Hepatocyte (in vitro differentiated cells): ENCODE measurements at regions not wholly inside any gene's neighbourhood (a gene's known extent, or its start where the extent isn't known, plus 50 kb on each side); places are given as distances from the start of the nearest gene placed in this dataset.

ENCODE experiments used
- DNase-seq: peaks from one replicate; pipeline ENCODE4 v3.0.0-alpha.2; 2016; ENCODE audit warnings: low spot score
- H2AFZ ChIP-seq: fragments of 200-600 bp; sonication (generic); 2 replicates; pipeline ENCODE4 v1.6.0; 2016; ENCODE audit warnings: antibody characterized with exemption, mild to moderate bottlenecking
- H3K27ac ChIP-seq: fragments of 200-600 bp; sonication (generic); 2 replicates; pipeline ENCODE4 v1.5.1; 2016; ENCODE audit warnings: mild to moderate bottlenecking
- H3K27me3 ChIP-seq: fragments of 200-600 bp; sonication (generic); 2 replicates; pipeline ENCODE4 v1.6.1; 2016
- H3K36me3 ChIP-seq: fragments of 200-600 bp; sonication (generic); replicated peaks from 2 replicates; pipeline ENCODE4 v1.5.1; 2016; ENCODE audit warnings: low read depth; ENCODE audit not compliant: insufficient read depth
- H3K4me1 ChIP-seq: fragments of 200-600 bp; sonication (generic); 2 replicates; pipeline ENCODE4 v1.5.1; 2016; ENCODE audit warnings: mild to moderate bottlenecking, moderate library complexity; ENCODE audit not compliant: insufficient read depth
- H3K4me2 ChIP-seq: fragments of 200-600 bp; sonication (generic); 2 replicates; pipeline ENCODE4 v1.6.0; 2016
- H3K4me3 ChIP-seq: fragments of 200-600 bp; sonication (generic); 2 replicates; pipeline ENCODE4 v1.5.1; 2016; ENCODE audit warnings: mild to moderate bottlenecking
- H3K79me2 ChIP-seq: fragments of 200-600 bp; sonication (generic); 2 replicates; pipeline ENCODE4 v1.6.0; 2017; ENCODE audit warnings: mild to moderate bottlenecking
- H3K9me2 ChIP-seq: fragments of 200-600 bp; sonication (generic); replicated peaks from 2 replicates; pipeline ENCODE4 v1.6.0; 2017; ENCODE audit warnings: mild to moderate bottlenecking; ENCODE audit not compliant: insufficient read depth
- H3K9me3 ChIP-seq: fragments of 200-600 bp; sonication (generic); 2 replicates; pipeline ENCODE4 v1.5.1; 2016; ENCODE audit warnings: low read depth, mild to moderate bottlenecking
- H4K20me1 ChIP-seq: fragments of 200-600 bp; sonication (generic); 2 replicates; pipeline ENCODE4 v1.6.0; 2016; ENCODE audit warnings: mild to moderate bottlenecking; ENCODE audit not compliant: insufficient read depth, poor library complexity, severe bottlenecking
- EZH2 ChIP-seq: fragments of 200-600 bp; sonication (generic); IDR thresholded peaks from 2 replicates; pipeline ENCODE4 v1.6.1; 2016; ENCODE audit warnings: antibody characterized with exemption, mild to moderate bottlenecking, borderline replicate concordance
- EZH2phosphoT487 ChIP-seq: fragments of 200-600 bp; sonication (generic); IDR thresholded peaks from one replicate; pipeline ENCODE4 v1.6.1; 2018; ENCODE audit warnings: antibody characterized with exemption, mild to moderate bottlenecking, low read depth, moderate library complexity; ENCODE audit not compliant: unreplicated experiment, severe bottlenecking
- WGBS: methylation state at CpG from one replicate; pipeline ENCODE4 v1.1.6; 2016; ENCODE audit warnings: low lambda C conversion rate; ENCODE audit errors: missing lambda C conversion rate; 5-methylcytosine and 5-hydroxymethylcytosine counted together
- TF ChIP-seq, protein P1 (sequence below): fragments of 200-600 bp; sonication (generic); IDR thresholded peaks from 2 replicates; pipeline ENCODE4 v1.5.1; 2016; ENCODE audit warnings: antibody characterized with exemption, mild to moderate bottlenecking; ENCODE audit not compliant: poor library complexity

DNA sequence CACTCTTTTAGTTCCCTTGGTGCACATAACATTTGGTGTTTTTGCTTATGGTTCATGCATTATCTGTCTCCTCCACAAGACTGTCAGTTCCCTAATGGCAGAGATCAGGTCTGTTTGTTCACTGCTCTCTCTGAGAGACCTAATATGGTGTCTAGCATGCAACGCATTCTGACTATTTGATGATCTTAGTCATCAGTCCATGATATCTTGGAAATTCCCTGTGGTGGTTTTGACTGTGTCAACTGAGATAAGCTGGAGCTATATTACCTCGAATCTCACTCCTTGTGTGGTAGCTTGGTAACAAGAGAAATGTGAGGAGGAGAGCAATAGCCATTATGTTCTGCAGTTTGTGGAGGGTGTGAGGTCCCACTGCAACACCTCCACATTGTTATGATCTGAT lies 229.8 kb downstream of the FRK start:
- no peak for TF ChIP-seq EZH2
- no peak for TF ChIP-seq EZH2phosphoT487
- TF ChIP-seq, protein P1, sequence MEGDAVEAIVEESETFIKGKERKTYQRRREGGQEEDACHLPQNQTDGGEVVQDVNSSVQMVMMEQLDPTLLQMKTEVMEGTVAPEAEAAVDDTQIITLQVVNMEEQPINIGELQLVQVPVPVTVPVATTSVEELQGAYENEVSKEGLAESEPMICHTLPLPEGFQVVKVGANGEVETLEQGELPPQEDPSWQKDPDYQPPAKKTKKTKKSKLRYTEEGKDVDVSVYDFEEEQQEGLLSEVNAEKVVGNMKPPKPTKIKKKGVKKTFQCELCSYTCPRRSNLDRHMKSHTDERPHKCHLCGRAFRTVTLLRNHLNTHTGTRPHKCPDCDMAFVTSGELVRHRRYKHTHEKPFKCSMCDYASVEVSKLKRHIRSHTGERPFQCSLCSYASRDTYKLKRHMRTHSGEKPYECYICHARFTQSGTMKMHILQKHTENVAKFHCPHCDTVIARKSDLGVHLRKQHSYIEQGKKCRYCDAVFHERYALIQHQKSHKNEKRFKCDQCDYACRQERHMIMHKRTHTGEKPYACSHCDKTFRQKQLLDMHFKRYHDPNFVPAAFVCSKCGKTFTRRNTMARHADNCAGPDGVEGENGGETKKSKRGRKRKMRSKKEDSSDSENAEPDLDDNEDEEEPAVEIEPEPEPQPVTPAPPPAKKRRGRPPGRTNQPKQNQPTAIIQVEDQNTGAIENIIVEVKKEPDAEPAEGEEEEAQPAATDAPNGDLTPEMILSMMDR, result no peak
- no peaks in the 10 kb centered on the region for H3K79me2 ChIP-seq
- 32% methylated on average over 2 of the region's 2 CpGs for WGBS
- DNase-seq, result peak; percentile 49
- H4K20me1 ChIP-seq, result no peaks in the 10 kb centered on the region
- H3K27me3 ChIP-seq, result no peaks in the 10 kb centered on the region
- peak overlapping the region; percentile 46 for H3K27ac ChIP-seq
- no peaks in the 10 kb centered on the region for H3K36me3 ChIP-seq
- H3K4me1 ChIP-seq, result peaks cover 4% of the 10 kb centered on the region
- H3K4me2 ChIP-seq, result no peak overlapping the region
- no peak overlapping the region for H2AFZ ChIP-seq
- no peaks in the 10 kb centered on the region for H3K9me3 ChIP-seq
- no peaks in the 10 kb centered on the region for H3K9me2 ChIP-seq
- H3K4me3 ChIP-seq, result no peak overlapping the region

DNA sequence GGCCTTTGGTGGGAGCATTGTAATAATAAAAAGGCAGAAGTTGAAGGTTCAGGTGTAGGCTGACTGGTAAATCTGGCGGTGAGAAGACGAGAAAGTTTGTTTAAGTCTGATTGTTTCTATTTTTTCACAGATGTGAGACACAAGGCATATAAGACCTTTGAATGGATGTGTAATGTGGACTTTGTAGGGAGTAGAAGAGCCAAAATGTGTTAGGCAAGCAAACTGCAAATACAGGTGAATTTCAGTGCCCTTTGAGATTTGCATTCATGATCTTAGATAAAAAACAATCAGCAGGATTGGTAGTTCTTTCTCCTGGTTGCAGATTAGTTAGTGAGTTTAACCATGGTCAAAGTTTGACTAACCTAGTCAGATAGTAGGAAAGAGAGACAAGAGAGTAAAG lies 238.9 kb downstream of the FRK start:
- Histone ChIP-seq H3K4me1 (no peaks in the 10 kb centered on the region), H3K9me2 (no peaks in the 10 kb centered on the region), H4K20me1 (no peaks in the 10 kb centered on the region), H3K27me3 (no peaks in the 10 kb centered on the region), H3K27ac (no peak overlapping the region), H3K9me3 (no peaks in the 10 kb centered on the region), H3K4me3 (no peak overlapping the region), H3K36me3 (no peaks in the 10 kb centered on the region), H3K4me2 (peak overlapping the region; percentile 55), H2AFZ (no peak overlapping the region), H3K79me2 (no peaks in the 10 kb centered on the region)
- DNase-seq, result no peak
- TF ChIP-seq, protein P1, result no peak
- TF ChIP-seq EZH2phosphoT487 (no peak), EZH2 (no peak)
- whole genome bisulfite sequencing, result 77% methylated on average over 2 of the region's 2 CpGs

DNA sequence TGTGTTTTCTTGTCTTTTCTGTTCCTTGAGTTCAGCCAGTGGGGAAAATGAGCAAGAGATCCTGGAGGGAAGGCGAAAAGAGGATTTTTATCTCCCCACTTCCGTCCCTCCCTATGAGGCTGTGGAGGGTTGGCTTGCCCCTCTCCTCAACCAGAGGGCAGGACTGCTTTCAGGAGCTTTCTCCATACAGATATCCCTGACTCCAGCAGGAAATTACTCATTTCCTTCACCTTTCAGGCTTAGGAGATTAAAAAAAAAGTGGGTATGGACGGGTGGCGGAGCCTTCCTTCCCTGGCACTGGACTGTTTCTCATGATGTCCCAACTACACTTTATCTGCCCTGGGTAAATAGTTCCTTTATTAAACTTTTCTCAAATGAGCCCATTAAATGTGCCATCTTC lies 241.2 kb downstream of the FRK start:
- no peaks in the 10 kb centered on the region for H3K79me2 ChIP-seq
- no peak overlapping the region for H2AFZ ChIP-seq
- H3K9me2 ChIP-seq, result no peaks in the 10 kb centered on the region
- no peak for DNase-seq
- H3K4me3 ChIP-seq, result no peak overlapping the region
- no peaks in the 10 kb centered on the region for H3K4me1 ChIP-seq
- H3K9me3 ChIP-seq, result no peaks in the 10 kb centered on the region
- TF ChIP-seq, protein P1, result no peak
- TF ChIP-seq EZH2phosphoT487, result no peak
- TF ChIP-seq EZH2, result no peak
- no peaks in the 10 kb centered on the region for H3K27me3 ChIP-seq
- no peaks in the 10 kb centered on the region for H3K36me3 ChIP-seq
- no peak overlapping the region for H3K4me2 ChIP-seq
- no peak overlapping the region for H3K27ac ChIP-seq
- 81% methylated on average over 4 of the region's 4 CpGs for WGBS
- H4K20me1 ChIP-seq, result no peaks in the 10 kb centered on the region

DNA sequence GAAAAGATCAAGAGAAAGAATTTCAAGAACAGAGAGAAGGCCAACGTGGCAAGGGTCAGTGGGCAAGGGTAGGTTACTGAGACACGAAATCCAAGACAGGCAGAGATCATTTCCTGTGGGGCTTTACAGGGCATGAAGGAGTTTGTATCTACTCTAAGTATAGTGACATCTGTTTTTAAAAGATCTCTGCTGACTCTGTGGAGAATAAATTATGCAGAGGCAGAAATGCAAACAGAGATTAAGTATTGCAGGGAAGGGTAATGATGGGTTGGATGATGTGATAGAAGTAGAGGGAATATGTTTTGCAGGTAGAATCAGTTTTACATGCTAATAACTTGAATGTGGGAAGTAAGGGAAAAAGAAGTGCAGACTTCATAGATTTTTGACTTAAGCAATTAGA lies 243.5 kb downstream of the FRK start:
- DNase-seq, result no peak
- H3K4me2 ChIP-seq, result no peak overlapping the region
- no peaks in the 10 kb centered on the region for H3K36me3 ChIP-seq
- H3K9me2 ChIP-seq, result no peaks in the 10 kb centered on the region
- no peak overlapping the region for H3K4me3 ChIP-seq
- H3K4me1 ChIP-seq, result no peaks in the 10 kb centered on the region
- H2AFZ ChIP-seq, result no peak overlapping the region
- TF ChIP-seq, protein P1, result no peak
- no peak for TF ChIP-seq EZH2
- no peak for TF ChIP-seq EZH2phosphoT487
- no peaks in the 10 kb centered on the region for H3K9me3 ChIP-seq
- H4K20me1 ChIP-seq, result no peaks in the 10 kb centered on the region
- no peaks in the 10 kb centered on the region for H3K79me2 ChIP-seq
- H3K27ac ChIP-seq, result no peak overlapping the region
- 64% methylated on average over 2 of the region's 2 CpGs for WGBS
- H3K27me3 ChIP-seq, result no peaks in the 10 kb centered on the region
